ENCODE measurements at regions not wholly inside any gene's neighbourhood (a gene's known extent, or its start where the extent isn't known, plus 50 kb on each side); places are given as distances from the start of the nearest gene placed in this dataset.

DNA sequence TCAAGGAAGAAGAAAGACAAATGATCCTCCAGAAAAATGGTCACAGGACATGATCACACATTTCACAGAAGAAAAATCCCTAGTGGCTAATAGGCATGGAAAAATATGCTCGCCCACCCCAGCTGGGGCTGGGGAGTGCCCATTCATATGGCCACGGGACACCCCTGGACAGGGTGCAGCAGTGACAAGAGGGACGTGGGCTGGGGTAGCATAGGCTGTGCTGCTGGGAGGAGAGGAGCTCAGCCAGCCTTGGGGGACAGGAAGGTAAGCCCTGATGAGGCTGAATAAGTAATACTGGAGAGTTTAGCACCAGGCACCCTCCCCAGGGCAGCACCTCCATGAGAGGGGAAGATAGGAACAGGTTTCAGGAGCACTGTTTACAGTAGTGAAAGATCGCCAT, 254.9 kb upstream of the HS6ST1 start:
- DNase-seq (ENCODE audit: insufficient read length, low spot score, missing footprints), result no peak
- Histone ChIP-seq H3K27me3 (ENCODE audit: insufficient read depth, low read length) (no peaks in the 10 kb centered on the region), H3K79me2 (ENCODE audit: insufficient read depth, low read length) (no peaks in the 10 kb centered on the region), H3K36me3 (ENCODE audit: insufficient read depth, low read length) (no peaks in the 10 kb centered on the region), H3K4me3 (ENCODE audit: insufficient read depth, low read length) (no peak overlapping the region), H3K4me2 (ENCODE audit: insufficient read depth, low read length) (no peak overlapping the region), H2AFZ (ENCODE audit: low read length) (no peak overlapping the region), H3K27ac (ENCODE audit: low read depth, low read length) (no peak overlapping the region), H3K9me3 (ENCODE audit: low read depth, low read length) (no peaks in the 10 kb centered on the region), H4K20me1 (ENCODE audit: insufficient read depth, low read length) (no peaks in the 10 kb centered on the region), H3K4me1 (ENCODE audit: insufficient read depth, low read length) (no peaks in the 10 kb centered on the region)
- TF ChIP-seq, protein P1, sequence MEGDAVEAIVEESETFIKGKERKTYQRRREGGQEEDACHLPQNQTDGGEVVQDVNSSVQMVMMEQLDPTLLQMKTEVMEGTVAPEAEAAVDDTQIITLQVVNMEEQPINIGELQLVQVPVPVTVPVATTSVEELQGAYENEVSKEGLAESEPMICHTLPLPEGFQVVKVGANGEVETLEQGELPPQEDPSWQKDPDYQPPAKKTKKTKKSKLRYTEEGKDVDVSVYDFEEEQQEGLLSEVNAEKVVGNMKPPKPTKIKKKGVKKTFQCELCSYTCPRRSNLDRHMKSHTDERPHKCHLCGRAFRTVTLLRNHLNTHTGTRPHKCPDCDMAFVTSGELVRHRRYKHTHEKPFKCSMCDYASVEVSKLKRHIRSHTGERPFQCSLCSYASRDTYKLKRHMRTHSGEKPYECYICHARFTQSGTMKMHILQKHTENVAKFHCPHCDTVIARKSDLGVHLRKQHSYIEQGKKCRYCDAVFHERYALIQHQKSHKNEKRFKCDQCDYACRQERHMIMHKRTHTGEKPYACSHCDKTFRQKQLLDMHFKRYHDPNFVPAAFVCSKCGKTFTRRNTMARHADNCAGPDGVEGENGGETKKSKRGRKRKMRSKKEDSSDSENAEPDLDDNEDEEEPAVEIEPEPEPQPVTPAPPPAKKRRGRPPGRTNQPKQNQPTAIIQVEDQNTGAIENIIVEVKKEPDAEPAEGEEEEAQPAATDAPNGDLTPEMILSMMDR (IDR thresholded peaks at IDR 0.05; ENCODE audit: extremely low read depth, low read depth, low read length), result no peak

DNA sequence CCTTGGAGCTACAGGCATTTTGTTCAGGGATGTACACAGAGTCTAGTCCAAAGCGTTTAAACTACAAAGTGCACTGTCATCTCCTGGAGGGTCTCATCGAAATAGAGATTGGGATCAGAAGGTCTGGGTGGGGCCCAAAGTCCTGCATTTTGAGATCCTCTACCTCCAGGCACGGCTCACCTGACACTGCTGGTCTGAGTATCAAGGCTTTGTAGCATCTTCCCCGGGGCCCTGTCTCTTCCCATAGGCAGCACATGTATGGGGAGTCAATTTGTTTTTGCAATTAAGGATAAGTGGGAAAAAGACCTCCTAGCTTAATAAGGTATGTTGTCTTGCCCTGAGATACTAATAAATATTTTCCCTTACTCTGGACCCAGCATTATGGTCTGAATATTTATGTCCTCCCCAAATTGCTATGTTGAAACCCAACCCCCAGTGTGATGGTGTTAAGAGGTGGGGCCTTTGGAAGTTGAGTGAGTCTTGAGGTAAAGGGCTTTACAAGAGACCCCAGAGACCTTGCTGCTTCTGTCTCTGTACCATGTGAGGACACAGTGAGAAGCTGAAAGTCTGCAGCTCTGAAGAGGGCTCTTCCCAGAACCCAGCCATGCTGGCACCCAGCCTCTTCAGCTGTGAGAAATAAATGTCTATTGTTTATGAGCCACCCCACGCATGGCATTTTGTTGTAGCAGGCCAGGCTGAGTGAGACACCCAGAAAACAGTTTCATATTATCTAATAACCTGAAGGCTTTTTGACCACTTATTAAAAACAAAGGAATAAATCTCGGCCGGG, 258.7 kb upstream of the HS6ST1 start:
- no peak overlapping the region for H2AFZ ChIP-seq (ENCODE audit: low read length)
- H3K27ac ChIP-seq (ENCODE audit: low read depth, low read length), result no peak overlapping the region
- H3K9me3 ChIP-seq (ENCODE audit: low read depth, low read length), result no peaks in the 10 kb centered on the region
- H3K4me2 ChIP-seq (ENCODE audit: insufficient read depth, low read length), result no peak overlapping the region
- peak; percentile 13 for DNase-seq (ENCODE audit: insufficient read length, low spot score, missing footprints)
- TF ChIP-seq, protein P1 (IDR thresholded peaks at IDR 0.05; ENCODE audit: extremely low read depth, low read depth, low read length), result no peak
- H4K20me1 ChIP-seq (ENCODE audit: insufficient read depth, low read length), result no peaks in the 10 kb centered on the region
- H3K79me2 ChIP-seq (ENCODE audit: insufficient read depth, low read length), result no peaks in the 10 kb centered on the region
- no peaks in the 10 kb centered on the region for H3K4me1 ChIP-seq (ENCODE audit: insufficient read depth, low read length)
- no peak overlapping the region for H3K4me3 ChIP-seq (ENCODE audit: insufficient read depth, low read length)
- H3K36me3 ChIP-seq (ENCODE audit: insufficient read depth, low read length), result no peaks in the 10 kb centered on the region
- no peaks in the 10 kb centered on the region for H3K27me3 ChIP-seq (ENCODE audit: insufficient read depth, low read length)

DNA sequence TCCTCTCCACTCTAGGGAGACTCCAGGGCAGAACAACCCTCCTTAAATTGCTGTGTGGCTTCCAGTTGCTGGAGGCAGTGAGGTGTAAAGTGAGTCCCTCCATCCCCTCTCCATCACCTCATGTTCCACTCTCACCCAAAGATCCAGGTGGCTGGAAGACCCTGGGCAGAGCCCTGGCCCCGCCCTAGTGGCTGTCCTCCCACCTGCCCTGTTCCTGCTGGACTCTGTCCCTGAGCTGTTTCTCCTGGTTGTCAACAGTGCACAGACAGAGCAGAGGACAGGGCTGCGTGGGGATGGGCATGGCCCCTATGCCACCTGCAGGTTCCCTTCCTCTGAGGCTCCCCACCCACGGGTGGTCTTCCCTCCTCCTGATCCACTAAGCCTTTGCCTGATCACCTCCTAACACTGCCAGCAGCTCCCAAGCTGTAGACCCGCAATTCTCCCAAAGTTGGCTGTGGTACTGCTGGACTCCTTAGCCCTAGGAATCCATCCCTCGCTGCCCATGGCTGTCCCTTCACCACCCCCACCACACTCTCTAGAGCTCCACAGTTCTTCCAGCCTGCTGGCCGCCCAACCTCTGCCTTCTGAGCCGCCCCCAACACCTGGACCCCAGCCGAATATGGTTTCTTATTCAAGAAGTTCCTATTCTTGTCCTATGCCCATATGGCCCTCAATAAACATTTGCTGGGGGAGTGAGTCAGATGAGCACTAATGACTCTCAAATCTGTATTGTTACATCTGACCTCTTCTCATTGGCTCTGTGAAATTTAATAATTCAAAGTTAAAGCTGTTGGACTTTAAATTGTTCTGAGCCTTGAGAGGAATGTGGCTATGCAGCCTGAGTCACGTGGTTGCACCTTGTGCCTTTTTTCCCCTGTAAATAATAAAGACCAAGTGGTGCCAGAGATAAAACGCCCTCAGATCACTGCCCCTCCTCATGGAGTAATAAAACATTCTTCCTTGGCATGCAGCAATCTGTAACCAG, 260.0 kb upstream of the HS6ST1 start:
- Histone ChIP-seq H2AFZ (ENCODE audit: low read length) (no peak overlapping the region), H3K4me2 (ENCODE audit: insufficient read depth, low read length) (no peak overlapping the region), H3K79me2 (ENCODE audit: insufficient read depth, low read length) (no peaks in the 10 kb centered on the region), H3K27me3 (ENCODE audit: insufficient read depth, low read length) (no peaks in the 10 kb centered on the region), H4K20me1 (ENCODE audit: insufficient read depth, low read length) (no peaks in the 10 kb centered on the region), H3K4me1 (ENCODE audit: insufficient read depth, low read length) (no peaks in the 10 kb centered on the region), H3K36me3 (ENCODE audit: insufficient read depth, low read length) (no peaks in the 10 kb centered on the region), H3K9me3 (ENCODE audit: low read depth, low read length) (no peaks in the 10 kb centered on the region), H3K27ac (ENCODE audit: low read depth, low read length) (no peak overlapping the region), H3K4me3 (ENCODE audit: insufficient read depth, low read length) (no peak overlapping the region)
- TF ChIP-seq, protein P1 (IDR thresholded peaks at IDR 0.05; ENCODE audit: extremely low read depth, low read depth, low read length), result no peak
- DNase-seq (ENCODE audit: insufficient read length, low spot score, missing footprints), result peak; percentile 29

DNA sequence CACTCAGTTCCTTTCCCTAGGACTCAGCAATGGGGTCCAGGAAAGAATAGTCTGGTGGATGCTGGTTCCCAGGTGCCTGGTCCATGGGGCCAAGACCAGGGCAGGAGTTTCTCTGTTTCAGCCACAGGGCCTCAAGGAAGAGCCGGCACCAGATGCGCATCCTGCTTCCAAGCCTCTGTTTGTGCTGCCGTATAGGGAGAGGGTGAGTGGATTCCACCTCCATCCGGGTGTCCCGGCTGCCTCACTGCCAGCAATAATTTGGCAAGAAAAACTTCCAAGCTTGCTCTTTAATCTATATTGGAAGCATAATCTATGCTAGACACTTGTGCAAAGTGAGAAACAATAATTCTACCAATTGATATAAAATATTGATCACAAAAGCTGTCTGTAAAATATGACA, 261.2 kb upstream of the HS6ST1 start:
- H3K27me3 ChIP-seq (ENCODE audit: insufficient read depth, low read length), result no peaks in the 10 kb centered on the region
- no peak overlapping the region for H3K4me2 ChIP-seq (ENCODE audit: insufficient read depth, low read length)
- no peak overlapping the region for H3K4me3 ChIP-seq (ENCODE audit: insufficient read depth, low read length)
- TF ChIP-seq, protein P1 (IDR thresholded peaks at IDR 0.05; ENCODE audit: extremely low read depth, low read depth, low read length), result no peak
- no peaks in the 10 kb centered on the region for H3K79me2 ChIP-seq (ENCODE audit: insufficient read depth, low read length)
- H2AFZ ChIP-seq (ENCODE audit: low read length), result no peak overlapping the region
- H3K4me1 ChIP-seq (ENCODE audit: insufficient read depth, low read length), result no peaks in the 10 kb centered on the region
- no peaks in the 10 kb centered on the region for H4K20me1 ChIP-seq (ENCODE audit: insufficient read depth, low read length)
- H3K36me3 ChIP-seq (ENCODE audit: insufficient read depth, low read length), result no peaks in the 10 kb centered on the region
- DNase-seq (ENCODE audit: insufficient read length, low spot score, missing footprints), result no peak
- no peaks in the 10 kb centered on the region for H3K9me3 ChIP-seq (ENCODE audit: low read depth, low read length)
- no peak overlapping the region for H3K27ac ChIP-seq (ENCODE audit: low read depth, low read length)
